IgD-negative memory B cell (primary cell): ENCODE measurements at regions not wholly inside any gene's neighbourhood (a gene's known extent, or its start where the extent isn't known, plus 50 kb on each side); places are given as distances from the start of the nearest gene placed in this dataset.
"Not testable (repeated sequence)": the region's sequence is repeated elsewhere in the genome, so short reads cannot be mapped to it uniquely, and the experiment has no call there.

Experiments
- H3K27ac Mint-ChIP-seq, 3 donors: one replicate each; pipeline ENCODE4 v1.8.0; 2020 to 2022; ENCODE audit warnings: mild to moderate bottlenecking in 3 of 3, mixed read lengths in 3 of 3, moderate library complexity in 1 of 3
- H3K27me3 Mint-ChIP-seq: one replicate; pipeline ENCODE4 v1.8.0; 2021; ENCODE audit warnings: mixed read lengths
- H3K36me3 Mint-ChIP-seq: one replicate; pipeline ENCODE4 v1.8.0; 2020; ENCODE audit warnings: mild to moderate bottlenecking, mixed read lengths
- H3K4me1 Mint-ChIP-seq, 3 donors: one replicate each; pipeline ENCODE4 v1.8.0; 2020 to 2022; ENCODE audit warnings: mixed read lengths in 3 of 3, mild to moderate bottlenecking in 1 of 3
- H3K4me3 Mint-ChIP-seq, 4 donors: one replicate each; pipeline ENCODE4 v1.8.0; 2020 to 2022; ENCODE audit warnings: mild to moderate bottlenecking in 4 of 4, mixed read lengths in 4 of 4, moderate library complexity in 3 of 4
- H3K9me3 Mint-ChIP-seq, 3 donors: one replicate each; pipeline ENCODE4 v1.8.0; 2020 to 2021; ENCODE audit warnings: mixed read lengths in 3 of 3, mild to moderate bottlenecking in 1 of 3

DNA sequence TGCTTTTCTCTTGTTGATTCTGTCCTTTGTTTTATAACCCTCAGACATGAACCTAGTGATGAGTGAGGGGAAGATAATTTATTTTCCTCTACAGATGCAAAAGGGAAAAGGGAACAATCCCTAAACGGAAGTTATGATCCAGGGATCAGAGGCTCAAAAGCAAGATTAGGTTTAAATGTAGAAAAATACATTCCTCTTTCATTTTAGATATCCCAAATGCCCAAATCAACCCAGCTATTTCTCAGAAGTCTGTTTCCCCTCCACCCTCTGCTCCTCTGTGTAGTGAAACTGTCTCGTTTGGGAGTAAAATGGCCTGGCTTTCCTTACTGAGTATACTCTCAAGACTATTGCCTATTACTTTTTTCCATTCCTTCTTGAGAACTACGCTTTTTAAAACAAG is 97.1 kb downstream of the PRL start:
- Mint-ChIP-seq H3K4me1 (no peaks in the 10 kb centered on the region), H3K27me3 (no peaks in the 10 kb centered on the region), H3K36me3 (no peaks in the 10 kb centered on the region), H3K9me3 (peaks cover 0 to 16% (median 7%) of the 10 kb centered on the region in 3 donors), H3K4me3 (no peak overlapping the region), H3K27ac (no peak overlapping the region)

DNA sequence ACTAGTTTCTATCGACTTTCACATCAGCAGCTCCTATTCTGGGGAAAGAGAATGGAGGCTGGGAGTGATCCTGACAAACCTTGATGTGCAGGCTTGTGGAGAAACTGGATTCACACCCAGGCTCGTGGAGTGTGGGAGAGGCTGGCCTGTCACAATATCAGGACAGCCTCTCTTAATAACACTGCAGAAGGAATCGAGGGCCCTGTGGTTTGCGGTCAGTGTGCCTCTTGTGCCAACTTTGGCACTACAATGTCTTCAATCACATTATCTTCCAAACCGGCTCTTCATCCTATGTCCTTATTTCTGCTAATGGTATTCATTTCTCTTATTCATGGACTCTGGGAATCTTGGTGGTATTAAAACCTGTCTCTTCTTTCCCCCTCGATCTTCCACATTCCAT is 92.7 kb downstream of the PRL start:
- no peaks in the 10 kb centered on the region for H3K4me1 Mint-ChIP-seq
- no peak overlapping the region for H3K27ac Mint-ChIP-seq
- no peak overlapping the region for H3K4me3 Mint-ChIP-seq
- H3K9me3 Mint-ChIP-seq: peaks cover 0 to 9% (median 6%) of the 10 kb centered on the region in 3 donors
- H3K27me3 Mint-ChIP-seq: no peaks in the 10 kb centered on the region
- no peaks in the 10 kb centered on the region for H3K36me3 Mint-ChIP-seq

DNA sequence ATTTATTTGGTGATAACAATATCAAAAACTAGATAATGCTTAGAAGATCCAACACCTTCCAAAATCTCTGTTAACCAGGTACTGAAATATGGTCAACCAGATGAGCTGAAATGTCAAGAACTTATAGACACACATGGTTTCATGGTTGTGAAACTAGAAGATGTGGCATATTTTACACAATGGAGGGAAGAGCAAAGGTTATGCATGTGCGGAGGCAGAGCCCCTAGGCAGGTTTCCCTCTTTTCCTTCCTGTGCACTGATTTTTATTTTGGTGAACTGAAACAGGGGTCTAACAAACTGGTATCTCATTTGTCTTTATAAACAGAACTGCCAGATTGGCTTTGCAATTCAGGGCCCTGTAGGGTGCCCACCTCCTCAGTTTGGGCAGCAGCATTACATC is 91.6 kb downstream of the PRL start:
- Mint-ChIP-seq H3K36me3 (no peaks in the 10 kb centered on the region), H3K27me3 (no peaks in the 10 kb centered on the region), H3K27ac (no peak overlapping the region), H3K9me3 (peaks cover 0 to 7% (median 6%) of the 10 kb centered on the region in 3 donors), H3K4me1 (no peaks in the 10 kb centered on the region), H3K4me3 (no peak overlapping the region)

DNA sequence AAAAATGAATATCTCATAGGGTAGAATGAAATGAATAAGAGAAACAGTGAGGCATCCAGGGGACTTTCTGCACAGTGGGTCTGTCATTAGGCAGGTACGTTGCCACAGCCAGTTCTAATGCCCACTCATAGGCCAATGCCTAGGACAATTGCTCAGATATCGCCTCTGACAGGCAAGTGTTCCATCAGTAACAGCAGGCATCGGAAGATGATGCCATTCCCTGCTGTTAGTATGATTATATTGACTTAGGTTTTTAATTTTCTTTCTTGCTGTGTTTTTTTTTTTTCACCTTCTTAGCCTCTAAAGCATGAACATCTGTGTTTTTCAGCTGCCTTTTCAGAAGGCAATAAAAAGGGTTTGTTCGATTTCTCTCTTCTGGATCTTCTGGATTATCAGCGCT is 90.7 kb downstream of the PRL start:
- H3K27ac Mint-ChIP-seq: no peak overlapping the region

DNA sequence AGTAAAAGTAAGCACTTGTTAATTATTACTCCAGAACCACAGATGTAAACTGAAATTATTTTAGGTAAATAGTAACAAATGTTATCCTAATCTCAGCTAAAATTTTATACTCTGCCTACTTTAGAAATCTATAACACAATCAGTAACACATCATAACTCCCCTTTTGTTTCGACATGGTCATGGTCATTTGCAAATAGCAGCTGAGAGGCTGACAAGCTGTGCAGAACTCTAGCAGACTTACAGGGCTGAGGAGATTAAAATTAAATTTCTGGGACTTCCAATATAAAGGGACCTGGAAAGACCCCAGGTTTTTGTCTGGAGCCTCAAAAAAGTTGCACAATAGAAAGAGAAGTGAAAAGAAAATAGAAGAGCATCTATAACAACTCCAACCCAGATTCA is 88.8 kb downstream of the PRL start:
- Mint-ChIP-seq H3K9me3 (peaks cover 0 to 6% (median 3%) of the 10 kb centered on the region in 3 donors), H3K27me3 (no peaks in the 10 kb centered on the region), H3K4me3 (no peak overlapping the region), H3K4me1 (no peaks in the 10 kb centered on the region), H3K27ac (no peak overlapping the region), H3K36me3 (no peaks in the 10 kb centered on the region)

More for the DNA sequence above, 90.7 kb downstream of the PRL start:
- Mint-ChIP-seq H3K27me3 (no peaks in the 10 kb centered on the region), H3K4me3 (no peak overlapping the region), H3K4me1 (no peaks in the 10 kb centered on the region), H3K36me3 (no peaks in the 10 kb centered on the region), H3K9me3 (peaks cover 0 to 6% (median 6%) of the 10 kb centered on the region in 3 donors)

DNA sequence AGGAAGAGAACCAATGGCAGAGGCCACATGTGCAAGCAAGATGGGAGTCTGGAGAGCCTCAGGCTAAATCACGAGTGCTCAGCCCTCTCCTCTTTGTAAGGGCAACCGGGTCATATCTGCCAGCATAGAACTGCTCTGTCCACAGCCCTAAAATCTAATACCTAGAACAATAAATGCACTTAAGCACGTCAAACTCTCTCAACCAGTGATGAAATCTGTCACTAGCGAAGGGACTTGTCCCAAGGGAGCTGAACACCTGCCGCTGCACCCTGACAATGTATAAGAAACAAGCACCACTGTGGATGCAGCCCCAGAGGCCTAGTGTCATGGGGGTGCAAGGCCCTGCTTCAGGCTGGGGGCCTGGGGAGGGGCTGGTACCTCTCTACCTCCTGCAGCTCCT is 82.5 kb downstream of the PRL start:
- H3K27me3 Mint-ChIP-seq: no peaks in the 10 kb centered on the region

DNA sequence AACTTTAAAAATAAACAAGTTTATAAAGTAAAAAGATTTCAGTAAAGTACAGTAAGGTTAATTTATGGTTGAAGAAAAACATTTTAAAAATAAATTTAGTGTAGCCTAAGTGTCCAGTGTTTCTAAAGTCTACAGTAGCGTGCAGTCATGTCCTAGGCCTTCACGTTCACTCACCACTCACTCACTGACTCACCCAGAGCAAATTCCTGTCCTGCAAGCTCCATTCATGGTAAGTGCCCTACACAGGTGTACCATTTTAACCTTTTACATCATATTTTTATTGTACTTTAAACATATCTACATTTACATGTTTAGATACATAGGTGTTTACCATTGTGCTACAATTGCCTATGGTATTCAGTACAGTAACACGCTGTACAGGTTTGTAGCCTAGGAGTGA is 81.4 kb downstream of the PRL start:
- not testable (repeated sequence) for H3K36me3 Mint-ChIP-seq, H3K27me3 Mint-ChIP-seq, H3K9me3 Mint-ChIP-seq, H3K4me3 Mint-ChIP-seq, H3K27ac Mint-ChIP-seq, H3K4me1 Mint-ChIP-seq

More for the DNA sequence above, 82.5 kb downstream of the PRL start:
- Mint-ChIP-seq H3K4me1 (no peaks in the 10 kb centered on the region), H3K36me3 (no peaks in the 10 kb centered on the region), H3K4me3 (no peak overlapping the region), H3K27ac (peak overlapping the region in 1 of 3 donors; percentile 7), H3K9me3 (peaks cover 0 to 4% (median 0%) of the 10 kb centered on the region in 3 donors)

DNA sequence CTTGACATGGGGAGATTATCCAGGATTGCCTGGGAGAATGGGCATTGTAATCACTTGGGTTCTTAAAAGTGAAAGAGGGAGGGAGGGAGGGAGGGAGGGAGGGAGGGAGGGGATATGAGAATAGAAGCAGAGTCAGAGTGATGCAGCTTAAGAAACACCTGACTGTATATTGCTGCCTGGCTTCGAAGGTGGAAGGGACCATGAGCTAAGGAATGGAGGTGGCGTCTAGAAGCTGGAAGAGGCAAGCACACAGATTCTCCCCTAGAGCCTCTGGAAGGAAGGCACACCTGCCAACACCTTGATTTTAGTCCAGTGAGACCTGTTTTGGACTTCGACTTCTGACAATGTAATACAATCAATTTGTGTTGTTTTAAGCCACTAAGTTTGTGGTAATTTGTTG is 78.4 kb downstream of the PRL start:
- no peaks in the 10 kb centered on the region for H3K27me3 Mint-ChIP-seq
- H3K4me3 Mint-ChIP-seq: no peak overlapping the region
- no peak overlapping the region for H3K27ac Mint-ChIP-seq
- H3K9me3 Mint-ChIP-seq: peaks cover 0 to 4% (median 3%) of the 10 kb centered on the region in 3 donors
- no peaks in the 10 kb centered on the region for H3K4me1 Mint-ChIP-seq
- no peaks in the 10 kb centered on the region for H3K36me3 Mint-ChIP-seq

DNA sequence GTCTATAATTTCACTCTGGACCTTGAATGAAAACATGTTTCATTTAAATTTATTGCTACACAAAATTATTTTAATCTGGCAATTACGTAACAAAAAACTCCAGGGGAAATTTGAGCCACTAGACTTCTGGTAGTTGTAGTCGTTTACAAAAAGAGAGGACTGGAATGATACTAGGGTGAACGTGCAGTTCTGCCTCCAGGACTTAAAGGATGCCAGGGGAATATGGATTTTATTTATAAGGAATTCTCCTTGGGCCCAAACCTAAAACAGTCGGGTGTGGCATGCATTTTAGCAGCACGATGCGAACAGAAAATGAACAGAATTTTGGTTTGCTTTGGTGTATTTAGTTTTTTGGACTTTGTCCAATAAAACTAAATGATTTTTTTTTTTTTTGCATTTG is 76.9 kb downstream of the PRL start:
- Mint-ChIP-seq H3K27ac (no peak overlapping the region), H3K36me3 (no peaks in the 10 kb centered on the region), H3K27me3 (no peaks in the 10 kb centered on the region), H3K9me3 (peaks cover 0 to 4% (median 3%) of the 10 kb centered on the region in 3 donors), H3K4me1 (no peaks in the 10 kb centered on the region), H3K4me3 (no peak overlapping the region)

DNA sequence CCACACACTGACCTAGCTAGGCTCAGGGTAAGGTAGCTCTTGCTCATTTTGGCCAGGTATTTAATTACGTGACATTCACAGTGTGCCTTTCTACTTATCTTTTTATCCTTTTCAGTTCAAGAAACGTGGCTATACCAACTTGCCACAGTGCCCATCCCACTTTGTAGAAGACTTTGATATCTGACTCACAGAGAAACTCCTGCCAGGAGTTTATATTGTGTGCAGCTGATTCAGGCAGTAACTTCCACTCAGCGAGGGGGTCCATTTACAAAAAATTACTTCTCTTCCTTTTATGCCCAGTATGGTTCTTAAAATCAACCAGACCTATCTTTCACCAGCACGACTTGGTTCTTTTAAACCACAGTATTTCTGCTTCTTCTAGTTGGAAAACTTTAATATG is 75.6 kb downstream of the PRL start:
- no peaks in the 10 kb centered on the region for H3K4me1 Mint-ChIP-seq
- no peaks in the 10 kb centered on the region for H3K36me3 Mint-ChIP-seq
- H3K9me3 Mint-ChIP-seq: peaks cover 0 to 4% (median 3%) of the 10 kb centered on the region in 3 donors
- no peak overlapping the region for H3K4me3 Mint-ChIP-seq
- no peak overlapping the region for H3K27ac Mint-ChIP-seq
- no peaks in the 10 kb centered on the region for H3K27me3 Mint-ChIP-seq

DNA sequence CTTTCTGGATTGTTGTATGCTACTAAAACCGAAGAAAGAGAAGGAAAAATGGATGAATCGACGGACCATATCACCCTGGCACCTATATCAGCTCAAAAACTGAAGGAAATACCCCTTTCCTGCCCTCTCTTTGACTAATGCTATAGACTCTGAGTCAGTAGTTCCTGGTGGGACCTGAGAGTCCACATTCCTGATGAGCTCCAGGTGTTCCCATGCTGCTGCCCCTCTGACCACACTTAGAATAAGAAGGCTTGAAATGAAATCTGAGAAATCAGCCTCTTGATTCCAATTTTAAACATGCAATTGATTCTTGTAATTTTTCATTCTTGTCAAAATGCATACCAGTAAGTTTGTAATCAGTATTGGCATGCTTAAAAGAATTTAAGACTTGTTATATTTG is 75.2 kb downstream of the PRL start:
- Mint-ChIP-seq H3K27me3 (no peaks in the 10 kb centered on the region), H3K4me3 (no peak overlapping the region), H3K4me1 (no peaks in the 10 kb centered on the region), H3K27ac (no peak overlapping the region), H3K9me3 (peaks cover 0 to 4% (median 3%) of the 10 kb centered on the region in 3 donors), H3K36me3 (no peaks in the 10 kb centered on the region)

DNA sequence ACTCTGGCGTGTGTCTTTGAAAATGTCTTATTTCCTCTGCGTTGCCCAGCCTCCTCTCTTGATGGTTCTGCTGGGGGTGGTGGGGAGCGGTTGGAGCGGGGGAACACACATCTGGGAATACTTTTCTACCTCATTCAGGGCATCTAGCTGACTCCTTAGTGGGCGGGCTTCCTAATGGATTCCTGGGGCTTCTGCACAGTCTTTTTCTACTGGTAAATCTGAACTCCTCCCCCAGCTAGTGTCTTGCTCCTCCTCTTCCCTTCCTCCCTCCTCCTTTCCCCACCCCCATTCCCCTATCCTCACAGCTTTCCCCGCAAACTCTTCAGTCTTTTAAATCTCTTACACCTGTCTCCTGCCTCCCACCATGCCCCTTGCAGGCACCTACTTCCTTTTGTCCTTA is 74.4 kb downstream of the PRL start:
- H3K4me1 Mint-ChIP-seq: no peaks in the 10 kb centered on the region
- no peaks in the 10 kb centered on the region for H3K36me3 Mint-ChIP-seq
- no peaks in the 10 kb centered on the region for H3K27me3 Mint-ChIP-seq
- H3K9me3 Mint-ChIP-seq: peaks cover 0 to 3% (median 0%) of the 10 kb centered on the region in 3 donors
- no peak overlapping the region for H3K27ac Mint-ChIP-seq
- H3K4me3 Mint-ChIP-seq: peak overlapping the region in 1 of 4 donors; percentile 23

DNA sequence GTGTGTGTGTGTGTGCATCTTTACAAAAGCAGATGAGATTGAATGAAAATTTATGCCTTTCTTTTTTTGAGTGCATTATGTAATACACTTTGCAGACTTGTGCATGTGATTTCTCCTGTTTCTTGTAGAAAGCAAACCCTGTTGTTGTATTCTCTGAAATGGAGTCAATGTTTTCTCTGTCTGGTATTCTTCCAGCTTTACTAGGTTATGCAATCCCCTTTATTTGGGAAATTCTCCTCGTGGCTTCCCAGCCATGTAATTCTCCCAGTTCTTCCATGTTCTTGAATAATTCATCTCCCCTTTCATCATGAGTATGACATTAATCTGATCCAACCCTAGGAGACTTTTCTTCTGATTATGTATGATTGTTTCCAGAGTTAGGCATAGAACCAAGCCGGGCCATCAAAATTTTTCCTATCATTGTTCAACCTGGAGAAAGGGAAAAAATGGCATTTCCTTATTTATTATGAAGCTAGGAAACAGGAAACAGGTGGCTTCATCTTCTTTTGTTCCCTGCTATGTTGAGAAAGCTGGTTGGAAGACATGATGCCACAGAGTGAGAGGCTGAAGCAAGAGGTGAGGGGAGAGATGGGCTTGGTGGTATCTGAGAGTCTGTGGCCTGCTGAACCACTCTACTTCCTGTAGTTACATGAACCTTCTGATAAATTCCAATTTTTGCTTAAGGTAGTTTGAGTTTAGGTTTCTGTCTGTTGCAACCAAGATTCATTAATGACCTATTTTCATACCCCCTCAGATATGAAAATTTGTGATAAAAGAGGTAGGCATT is 68.8 kb downstream of the PRL start:
- no peak overlapping the region for H3K27ac Mint-ChIP-seq
- H3K4me3 Mint-ChIP-seq: no peak overlapping the region
- H3K4me1 Mint-ChIP-seq: no peaks in the 10 kb centered on the region
- H3K9me3 Mint-ChIP-seq: peaks cover 0 to 1% (median 1%) of the 10 kb centered on the region in 3 donors
- no peaks in the 10 kb centered on the region for H3K27me3 Mint-ChIP-seq
- no peaks in the 10 kb centered on the region for H3K36me3 Mint-ChIP-seq

DNA sequence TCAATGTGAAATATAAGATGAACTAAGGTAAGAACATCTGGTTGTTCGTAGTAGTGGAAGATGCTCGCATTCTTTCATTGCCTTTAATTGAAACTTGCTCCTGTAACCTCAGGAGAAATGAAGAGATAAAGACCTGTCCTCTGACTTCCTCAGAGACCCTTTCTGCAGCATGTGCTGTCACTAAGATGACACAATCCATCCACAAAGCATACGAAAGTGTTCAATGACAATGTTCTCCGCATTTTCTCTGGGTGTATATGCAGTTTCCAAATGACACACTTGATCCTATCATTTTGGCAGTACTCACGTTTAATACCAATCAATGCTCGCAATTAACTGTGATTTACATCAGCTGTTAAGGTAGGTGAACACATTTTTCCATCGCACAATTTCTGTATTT is 65.8 kb downstream of the PRL start:
- Mint-ChIP-seq H3K4me1 (no peaks in the 10 kb centered on the region), H3K4me3 (no peak overlapping the region), H3K9me3 (peaks cover 1 to 10% (median 1%) of the 10 kb centered on the region in 3 donors)

DNA sequence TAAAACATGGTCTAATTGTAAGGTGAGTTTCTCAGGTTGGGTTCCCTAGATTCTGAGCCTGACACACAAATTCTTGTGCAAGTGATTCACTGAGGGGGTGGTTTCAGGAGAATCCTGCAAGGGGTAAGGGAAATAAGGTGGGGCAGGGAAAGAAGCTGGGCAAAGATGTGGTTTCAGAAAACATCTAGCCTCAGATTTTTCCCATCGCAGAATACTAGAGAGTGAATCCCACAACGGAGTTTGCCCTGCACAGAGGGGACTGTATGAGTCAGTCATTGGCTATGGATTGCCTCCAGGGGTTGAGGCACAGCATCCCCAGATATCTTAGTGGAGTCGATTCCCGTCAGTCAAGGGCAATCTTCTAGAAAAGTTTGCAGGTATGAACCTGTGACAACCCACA is 65.2 kb downstream of the PRL start:
- Mint-ChIP-seq H3K27ac (no peak overlapping the region), H3K36me3 (no peaks in the 10 kb centered on the region), H3K4me3 (no peak overlapping the region), H3K27me3 (no peaks in the 10 kb centered on the region), H3K9me3 (peaks cover 1 to 13% (median 1%) of the 10 kb centered on the region in 3 donors), H3K4me1 (no peaks in the 10 kb centered on the region)

More for the DNA sequence above, 65.8 kb downstream of the PRL start:
- no peaks in the 10 kb centered on the region for H3K27me3 Mint-ChIP-seq
- H3K36me3 Mint-ChIP-seq: no peaks in the 10 kb centered on the region
- no peak overlapping the region for H3K27ac Mint-ChIP-seq
